OCI-LY1 (cell line): ENCODE measurements at regions not wholly inside any gene's neighbourhood (a gene's known extent, or its start where the extent isn't known, plus 50 kb on each side); places are given as distances from the start of the nearest gene placed in this dataset.

ENCODE experiments used
- CTCF ChIP-seq: fragments of 200-600 bp; sonication (generic), shearing (Covaris generic); IDR thresholded peaks from 2 replicates; pipeline ENCODE4 v1.5.1; 2017; ENCODE audit warnings: mild to moderate bottlenecking, antibody characterized with exemption, low read length, moderate library complexity, mixed read lengths
- EZH2 ChIP-seq: fragments of 200-600 bp; sonication (generic), shearing (Covaris generic); IDR thresholded peaks from 2 replicates; pipeline ENCODE4 v1.8.0; 2017; ENCODE audit warnings: borderline replicate concordance, mixed run types, mild to moderate bottlenecking, antibody characterized with exemption, low read length, moderate library complexity, mixed read lengths

- no peak for TF ChIP-seq CTCF
- no peak for TF ChIP-seq EZH2
These were observed 78.7 kb upstream of the ZNF184 start for GRCh38 chr6:27551607-27552006.
